H1 (cell line): ENCODE measurements at regions not wholly inside any gene's neighbourhood (a gene's known extent, or its start where the extent isn't known, plus 50 kb on each side); places are given as distances from the start of the nearest gene placed in this dataset.

ENCODE experiments used
- CTCF ChIA-PET: fragments of 300-600 bp; sonication (Branson Sonifier 250); formaldehyde crosslinking; loops from one replicate; lab custom pipeline; 2021; ENCODE audit not compliant: partially characterized antibody; lab: Charles Lee
- POLR2A ChIA-PET: fragments of 300-600 bp; sonication (Branson Sonifier 250); formaldehyde crosslinking; loops from one replicate; lab custom pipeline; 2021; ENCODE audit warnings: inconsistent platforms; ENCODE audit not compliant: partially characterized antibody; lab: Charles Lee
- DNase-seq, 2 experiments: peaks; one replicate each; pipeline versions ENCODE4 v3.0.0 to v3.0.0-alpha.2; 2010 to 2022; ENCODE audit warnings: low spot score in 2 of 2, low read depth in 1 of 2, mixed read lengths in 1 of 2
- FAIRE-seq: peaks from 2 replicates; lab custom pipeline; 2011; peaks lifted over from hg19 to GRCh38; lab: Jason Lieb, UNC
- H2AFZ ChIP-seq: 2 replicates; pipeline ENCODE4 v1.8.1; 2012; ENCODE audit warnings: low read length, inconsistent platforms
- H2AK5ac ChIP-seq: 2 replicates; pipeline ENCODE4 v1.6.1; 2013; ENCODE audit warnings: low read depth, low read length
- H2BK120ac ChIP-seq: replicated peaks from 2 replicates; pipeline ENCODE3; 2013; ENCODE audit warnings: low read depth, low read length, inconsistent platforms
- H2BK12ac ChIP-seq: 2 replicates; pipeline ENCODE4 v1.6.1; 2013; ENCODE audit warnings: low read depth, low read length
- H2BK15ac ChIP-seq: 2 replicates; pipeline ENCODE4 v1.6.1; 2013; ENCODE audit warnings: low read length
- H2BK20ac ChIP-seq: 2 replicates; pipeline ENCODE4 v1.6.1; 2013; ENCODE audit warnings: low read length
- H2BK5ac ChIP-seq: 2 replicates; pipeline ENCODE4 v1.6.1; 2013; ENCODE audit warnings: low read depth, low read length
- H3K14ac ChIP-seq: 2 replicates; pipeline ENCODE4 v1.6.1; 2013; ENCODE audit warnings: inconsistent platforms; ENCODE audit not compliant: insufficient read length
- H3K18ac ChIP-seq: 2 replicates; pipeline ENCODE4 v1.6.1; 2013; ENCODE audit warnings: low read length; ENCODE audit errors: extremely low read depth
- H3K23ac ChIP-seq: 2 replicates; pipeline ENCODE4 v1.6.1; 2013; ENCODE audit warnings: inconsistent platforms; ENCODE audit not compliant: insufficient read length
- H3K23me2 ChIP-seq: 2 replicates; pipeline ENCODE4 v1.6.1; 2013; ENCODE audit warnings: low read depth, low read length
- H3K27ac ChIP-seq: 2 replicates; pipeline ENCODE4 v1.6.1; 2011; ENCODE audit warnings: low read depth, low read length, inconsistent platforms
- H3K27me3 ChIP-seq, 4 experiments: replicated peaks in 1 of 4; 1 replicate in 1 of 4; 2 replicates in 3 of 4; pipeline versions ENCODE4 v1.6.1 to v1.8.1; 2011 to 2013; ENCODE audit warnings: low read length in 3 of 4, mild to moderate bottlenecking in 3 of 4, inconsistent platforms in 2 of 4, mixed read lengths in 2 of 4, moderate library complexity in 1 of 4; ENCODE audit not compliant: control insufficient read depth in 3 of 4, insufficient read depth in 3 of 4; ENCODE audit errors: extremely low read depth in 1 of 4
- H3K36me3 ChIP-seq, 4 experiments: 2 replicates each; pipeline versions ENCODE4 v1.6.1 to v1.8.1; 2011 to 2013; ENCODE audit warnings: mild to moderate bottlenecking in 4 of 4, low read length in 3 of 4, moderate library complexity in 2 of 4, control low read depth in 1 of 4, inconsistent platforms in 1 of 4; ENCODE audit not compliant: insufficient read depth in 4 of 4, control insufficient read depth in 2 of 4
- H3K4ac ChIP-seq: replicated peaks from 2 replicates; pipeline ENCODE3; 2013; ENCODE audit warnings: low read length, low read depth, mixed read lengths, inconsistent platforms; ENCODE audit not compliant: insufficient read length
- H3K4me1 ChIP-seq, 4 experiments: replicated peaks in 1 of 4; 1 replicate in 1 of 4; 2 replicates in 3 of 4; pipeline versions ENCODE4 v1.6.1 to v1.8.1; 2011 to 2013; ENCODE audit warnings: low read length in 3 of 4, inconsistent platforms in 2 of 4, mixed read lengths in 1 of 4; ENCODE audit not compliant: insufficient read depth in 4 of 4, control insufficient read depth in 3 of 4
- H3K4me2 ChIP-seq, 2 experiments: 2 replicates each; pipeline versions ENCODE4 v1.6.1 to v1.8.1; 2011 to 2013; ENCODE audit warnings: low read depth in 2 of 2, low read length in 2 of 2, control low read depth in 1 of 2, inconsistent platforms in 1 of 2, mild to moderate bottlenecking in 1 of 2; ENCODE audit not compliant: insufficient read depth in 1 of 2
- H3K4me3 ChIP-seq, 4 experiments: fragments of 200-600, 300-600 bp in 1 of 4; sonication (generic), shearing (Covaris generic), sonication (Bioruptor Twin) in 1 of 4; 2 replicates each; pipeline versions ENCODE4 v1.5.1 to v1.8.1; 2011 to 2016; ENCODE audit warnings: low read length in 4 of 4, low read depth in 3 of 4, control low read depth in 2 of 4, inconsistent platforms in 2 of 4, mild to moderate bottlenecking in 2 of 4, mixed read lengths in 1 of 4, moderate library complexity in 1 of 4; ENCODE audit not compliant: insufficient read depth in 2 of 4; ENCODE audit errors: extremely low read depth in 1 of 4
- H3K56ac ChIP-seq: replicated peaks from 2 replicates; pipeline ENCODE3; 2013; ENCODE audit warnings: low read depth, mild to moderate bottlenecking, mixed read lengths, low read length, inconsistent platforms; ENCODE audit not compliant: insufficient read length
- H3K79me1 ChIP-seq: 2 replicates; pipeline ENCODE4 v1.6.1; 2013; ENCODE audit warnings: low read depth, low read length, control low read depth
- H3K79me2 ChIP-seq, 2 experiments: 2 replicates each; pipeline versions ENCODE4 v1.6.1 to v1.8.1; 2012 to 2013; ENCODE audit warnings: low read length in 2 of 2, mild to moderate bottlenecking in 2 of 2, inconsistent platforms in 1 of 2; ENCODE audit not compliant: insufficient read depth in 2 of 2, control insufficient read depth in 1 of 2
- H3K9ac ChIP-seq, 4 experiments: replicated peaks in 1 of 4; 1 replicate in 1 of 4; 2 replicates in 3 of 4; pipeline versions ENCODE4 v1.6.1 to v1.8.1; 2011 to 2013; ENCODE audit warnings: low read depth in 3 of 4, low read length in 3 of 4, control low read depth in 2 of 4, mild to moderate bottlenecking in 2 of 4, moderate library complexity in 2 of 4, inconsistent platforms in 1 of 4; ENCODE audit errors: extremely low read depth in 1 of 4
- H3K9me3 ChIP-seq, 2 experiments: 2 replicates each; pipeline versions ENCODE4 v1.6.1 to v1.8.1; 2012 to 2013; ENCODE audit warnings: mild to moderate bottlenecking in 2 of 2, moderate library complexity in 2 of 2, control low read depth in 1 of 2, inconsistent platforms in 1 of 2, low read depth in 1 of 2, low read length in 1 of 2, mixed read lengths in 1 of 2; ENCODE audit not compliant: insufficient read depth in 2 of 2
- H4K20me1 ChIP-seq, 2 experiments: replicated peaks in 1 of 2; 2 replicates each; pipeline versions ENCODE3 to v1.8.1; 2011 to 2013; ENCODE audit warnings: inconsistent platforms in 2 of 2, low read length in 2 of 2, mild to moderate bottlenecking in 1 of 2; ENCODE audit not compliant: insufficient read depth in 2 of 2, control insufficient read depth in 1 of 2
- H4K5ac ChIP-seq: 2 replicates; pipeline ENCODE4 v1.6.1; 2013; ENCODE audit warnings: low read length, low read depth, mixed read lengths, inconsistent platforms; ENCODE audit not compliant: insufficient read length
- H4K8ac ChIP-seq: 2 replicates; pipeline ENCODE4 v1.8.0; 2013; ENCODE audit warnings: mild to moderate bottlenecking, moderate library complexity, low read length, inconsistent platforms; ENCODE audit not compliant: insufficient read depth; ENCODE audit errors: extremely low read depth
- H4K91ac ChIP-seq: replicated peaks from 2 replicates; pipeline ENCODE3; 2013; ENCODE audit warnings: low read length, mixed read lengths, inconsistent platforms; ENCODE audit not compliant: insufficient read length
- EP300 ChIP-seq, 2 experiments: IDR thresholded peaks; 1 replicate in 1 of 2; 2 replicates in 1 of 2; pipeline ENCODE4 v1.6.1; 2011 to 2012; ENCODE audit warnings: low read depth in 2 of 2, low read length in 2 of 2, mild to moderate bottlenecking in 2 of 2, borderline replicate concordance in 1 of 2, inconsistent platforms in 1 of 2, moderate library complexity in 1 of 2
- EZH2 ChIP-seq: fragments of 200-600 bp; sonication (generic); IDR thresholded peaks from 2 replicates; pipeline ENCODE4 v1.7.1; 2012; ENCODE audit warnings: low read depth, mild to moderate bottlenecking, moderate library complexity, low read length, inconsistent platforms; ENCODE audit not compliant: severe bottlenecking
- GTF2F1 ChIP-seq: IDR thresholded peaks from 2 replicates; pipeline ENCODE4 v1.6.1; 2012; ENCODE audit warnings: low read depth, low read length, improper control_type of control experiment, borderline replicate concordance
- HDAC2 ChIP-seq, 2 experiments: fragments of 300-600 bp in 1 of 2; sonication (generic) in 1 of 2; IDR thresholded peaks; 2 replicates each; pipeline ENCODE4 v1.6.1; 2011 to 2012; ENCODE audit warnings: low read depth in 2 of 2, low read length in 2 of 2, mild to moderate bottlenecking in 2 of 2, moderate library complexity in 2 of 2, borderline replicate concordance in 1 of 2, inconsistent platforms in 1 of 2
- HDAC6 ChIP-seq: IDR thresholded peaks from one replicate; pipeline ENCODE4 v1.7.1; 2012; ENCODE audit warnings: low read depth, mild to moderate bottlenecking, inconsistent platforms, low read length, moderate library complexity
- MAFK ChIP-seq: IDR thresholded peaks from 2 replicates; pipeline ENCODE4 v1.6.1; 2012; ENCODE audit warnings: low read depth, mild to moderate bottlenecking, improper control_type of control experiment, low read length
- RXRA ChIP-seq: IDR thresholded peaks from 2 replicates; pipeline ENCODE4 v1.6.1; 2011; ENCODE audit warnings: low read depth, mild to moderate bottlenecking, low read length, moderate library complexity; ENCODE audit not compliant: insufficient read depth
- SRF ChIP-seq: IDR thresholded peaks from 2 replicates; pipeline ENCODE4 v1.6.1; 2011; ENCODE audit warnings: mild to moderate bottlenecking, low read depth, low read length, moderate library complexity
- TCF12 ChIP-seq: IDR thresholded peaks from 2 replicates; pipeline ENCODE4 v1.6.1; 2011; ENCODE audit warnings: low read depth, mild to moderate bottlenecking, low read length
- WGBS, 2 experiments: shearing (Covaris generic) in 1 of 2; methylation state at CpG; one replicate each; pipeline versions ENCODE4 v1.1.6 to v1.1.7; 2013 to 2015; ENCODE audit warnings: low lambda C conversion rate in 2 of 2, mixed read lengths in 2 of 2, inconsistent platforms in 1 of 2, low coverage in 1 of 2, missing lambda C conversion rate in 1 of 2; ENCODE audit not compliant: insufficient replicate concordance in 2 of 2, insufficient coverage in 1 of 2, insufficient read length in 1 of 2; ENCODE audit errors: extremely low coverage in 1 of 2, missing lambda C conversion rate in 1 of 2; 5-methylcytosine and 5-hydroxymethylcytosine counted together

DNA sequence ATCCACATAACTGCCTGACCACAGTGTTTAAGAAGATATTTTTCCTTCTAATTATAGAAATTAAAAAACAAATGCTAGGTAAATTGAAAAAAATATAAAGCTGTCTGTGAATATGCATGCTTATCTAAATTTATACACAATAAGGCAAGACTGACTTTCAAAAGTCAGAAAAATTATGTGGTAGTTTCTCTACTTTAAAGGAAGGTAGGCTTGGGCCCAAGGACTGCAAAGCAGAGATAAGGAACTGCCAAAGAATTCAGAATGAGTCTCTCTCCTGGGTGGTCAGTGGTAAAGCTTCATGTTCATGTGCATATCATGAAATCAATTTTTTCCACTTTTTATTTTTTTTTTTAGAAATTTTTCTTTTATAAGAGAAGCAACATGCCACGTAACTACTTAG is 998.6 kb downstream of the REEP3 start:
- no peaks in the 10 kb centered on the region; the same call in 1 of the 2 replicates for H3K23me2 ChIP-seq
- H3K56ac ChIP-seq = no peak overlapping the region

More for the DNA sequence above, 998.6 kb downstream of the REEP3 start:
- no peak overlapping the region for H2BK12ac ChIP-seq
- no peak overlapping the region for H2BK15ac ChIP-seq
- H3K23ac ChIP-seq = no peak overlapping the region
- H3K79me2 ChIP-seq = no peaks in the 10 kb centered on the region
- no peaks in the 10 kb centered on the region for H4K20me1 ChIP-seq
- no peak overlapping the region for H4K91ac ChIP-seq
- no peak overlapping the region for H2AFZ ChIP-seq
- no peak overlapping the region for H3K18ac ChIP-seq
- DNase-seq = no peak
- H2BK120ac ChIP-seq = no peak overlapping the region
- no peak overlapping the region for H4K5ac ChIP-seq
- CTCF ChIA-PET = no interaction called here
- H3K27me3 ChIP-seq = no peaks in the 10 kb centered on the region
- no peak overlapping the region for H3K4ac ChIP-seq
- no peak overlapping the region for H2BK20ac ChIP-seq
- 82% methylated on average over 1 of the region's 1 CpG; no CpG with 5 or more reads in 1 of the 2 experiments for WGBS, 2 experiments
- no peak for FAIRE-seq
- no peak overlapping the region for H3K4me3 ChIP-seq
- no peak overlapping the region for H3K9ac ChIP-seq
- no peak overlapping the region for H4K8ac ChIP-seq
- no peak overlapping the region for H3K14ac ChIP-seq
- POLR2A ChIA-PET = no interaction called here
- H3K4me2 ChIP-seq = no peak overlapping the region
- H3K36me3 ChIP-seq = no peaks in the 10 kb centered on the region
- TF ChIP-seq SRF (no peak), EZH2 (no peak), HDAC6 (no peak), HDAC2 (IDR thresholded peaks at IDR 0.05; ENCODE audit: borderline replicate concordance in 1 of 2, low read depth in 2 of 2, low read length in 2 of 2) (no peak), RXRA (no peak), GTF2F1 (no peak), EP300 (IDR thresholded peaks at IDR 0.05; ENCODE audit: borderline replicate concordance in 1 of 2, low read depth in 2 of 2, low read length in 2 of 2) (no peak), TCF12 (no peak), MAFK (no peak)
- no peak overlapping the region for H3K27ac ChIP-seq
- no peaks in the 10 kb centered on the region for H3K4me1 ChIP-seq
- no peaks in the 10 kb centered on the region for H3K9me3 ChIP-seq
- no peaks in the 10 kb centered on the region for H3K79me1 ChIP-seq
- no peak overlapping the region for H2AK5ac ChIP-seq
- H2BK5ac ChIP-seq = no peak overlapping the region
